ENCODE measurements at regions not wholly inside any gene's neighbourhood (a gene's known extent, or its start where the extent isn't known, plus 50 kb on each side); places are given as distances from the start of the nearest gene placed in this dataset.

DNA sequence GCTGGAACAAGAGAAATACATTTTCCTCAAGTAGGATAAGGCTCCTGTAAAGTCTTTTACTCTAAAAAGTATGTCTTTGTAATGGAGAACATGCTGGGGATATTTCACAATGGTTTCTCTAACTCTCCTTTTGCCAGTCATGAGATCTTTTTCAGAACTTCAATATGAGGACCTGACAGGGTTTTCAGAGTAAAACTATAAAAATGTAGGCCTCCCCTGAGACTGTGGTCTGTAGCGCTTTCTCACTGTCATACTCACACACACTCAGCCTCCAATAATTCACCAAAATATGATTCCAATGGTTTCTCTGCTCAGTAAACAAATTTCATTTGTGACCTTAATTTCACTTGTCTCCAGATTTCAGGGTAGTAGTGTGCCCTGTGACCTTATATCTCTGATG lies 440.1 kb upstream of the PTBP2 start:
- TF ChIP-seq, protein P1, sequence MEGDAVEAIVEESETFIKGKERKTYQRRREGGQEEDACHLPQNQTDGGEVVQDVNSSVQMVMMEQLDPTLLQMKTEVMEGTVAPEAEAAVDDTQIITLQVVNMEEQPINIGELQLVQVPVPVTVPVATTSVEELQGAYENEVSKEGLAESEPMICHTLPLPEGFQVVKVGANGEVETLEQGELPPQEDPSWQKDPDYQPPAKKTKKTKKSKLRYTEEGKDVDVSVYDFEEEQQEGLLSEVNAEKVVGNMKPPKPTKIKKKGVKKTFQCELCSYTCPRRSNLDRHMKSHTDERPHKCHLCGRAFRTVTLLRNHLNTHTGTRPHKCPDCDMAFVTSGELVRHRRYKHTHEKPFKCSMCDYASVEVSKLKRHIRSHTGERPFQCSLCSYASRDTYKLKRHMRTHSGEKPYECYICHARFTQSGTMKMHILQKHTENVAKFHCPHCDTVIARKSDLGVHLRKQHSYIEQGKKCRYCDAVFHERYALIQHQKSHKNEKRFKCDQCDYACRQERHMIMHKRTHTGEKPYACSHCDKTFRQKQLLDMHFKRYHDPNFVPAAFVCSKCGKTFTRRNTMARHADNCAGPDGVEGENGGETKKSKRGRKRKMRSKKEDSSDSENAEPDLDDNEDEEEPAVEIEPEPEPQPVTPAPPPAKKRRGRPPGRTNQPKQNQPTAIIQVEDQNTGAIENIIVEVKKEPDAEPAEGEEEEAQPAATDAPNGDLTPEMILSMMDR (IDR thresholded peaks at IDR 0.05) = no peak
- Mint-ChIP-seq H3K36me3 (ENCODE audit: low read depth) (no peaks in the 10 kb centered on the region), H3K4me1 (ENCODE audit: low read depth) (no peaks in the 10 kb centered on the region), H3K4me3 (no peak overlapping the region), H3K27ac (no peak overlapping the region), H3K27me3 (no peaks in the 10 kb centered on the region), H3K9me3 (peaks cover 12% of the 10 kb centered on the region)
- POLR2A ChIA-PET = no interaction called here
- CTCF ChIA-PET = no interaction called here
- no peak for DNase-seq
- intact Hi-C loops (cut with micrococcal nuclease) = no loop called here
- ATAC-seq = no peak

DNA sequence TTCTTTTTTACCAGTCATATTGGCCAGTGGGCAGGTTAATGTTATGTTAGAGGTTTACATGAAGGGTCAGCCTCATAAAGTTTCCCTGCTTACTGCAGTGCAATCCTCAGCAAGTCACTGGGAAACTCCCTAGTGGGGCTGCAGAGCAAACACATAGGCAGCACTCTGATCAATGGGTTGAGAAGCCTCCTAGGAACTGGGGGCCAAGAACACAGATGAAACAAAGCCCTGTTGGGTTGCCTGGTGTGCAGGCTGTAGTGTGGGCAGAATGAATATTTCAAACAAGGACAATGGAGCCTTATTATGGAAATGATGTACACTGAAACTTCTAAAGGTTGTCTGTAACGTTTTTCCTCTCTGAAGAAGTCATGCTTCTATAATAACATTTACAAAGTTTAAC lies 431.6 kb upstream of the PTBP2 start:
- CTCF ChIA-PET = no interaction called here
- Mint-ChIP-seq H3K27ac (no peak overlapping the region), H3K36me3 (ENCODE audit: low read depth) (no peaks in the 10 kb centered on the region), H3K4me1 (ENCODE audit: low read depth) (no peaks in the 10 kb centered on the region), H3K9me3 (peaks cover 21% of the 10 kb centered on the region), H3K4me3 (no peak overlapping the region), H3K27me3 (no peaks in the 10 kb centered on the region)
- no peak for DNase-seq
- intact Hi-C loops (cut with micrococcal nuclease) = no loop called here
- POLR2A ChIA-PET = no interaction called here
- TF ChIP-seq, protein P1 (IDR thresholded peaks at IDR 0.05) = no peak
- no peak for ATAC-seq

DNA sequence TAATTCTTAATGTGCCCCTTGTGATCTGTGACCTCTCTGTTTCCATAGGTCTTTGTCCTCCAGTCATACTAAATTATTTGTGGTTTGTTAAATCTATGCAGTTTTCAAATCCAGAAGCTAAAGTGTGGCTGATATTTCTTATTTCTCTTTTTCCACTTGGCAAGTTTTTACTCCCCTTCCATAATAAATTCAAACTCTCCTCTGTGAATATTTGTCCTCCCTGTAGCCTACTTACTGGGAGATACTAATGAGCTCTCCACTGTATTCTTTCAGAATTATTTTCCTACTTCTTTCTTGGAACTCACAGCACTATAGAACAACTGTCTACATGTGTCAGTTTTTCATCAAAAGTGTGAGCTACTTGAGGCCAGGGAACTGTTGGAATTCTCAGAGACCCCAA lies 430.8 kb upstream of the PTBP2 start:
- no peaks in the 10 kb centered on the region for H3K27me3 Mint-ChIP-seq
- intact Hi-C loops (cut with micrococcal nuclease) = no loop called here
- ATAC-seq (no peak), DNase-seq (no peak)
- ChIA-PET CTCF (no interaction called here), POLR2A (no interaction called here)
- TF ChIP-seq, protein P1 (IDR thresholded peaks at IDR 0.05) = no peak
- no peaks in the 10 kb centered on the region for H3K4me1 Mint-ChIP-seq (ENCODE audit: low read depth)
- H3K4me3 Mint-ChIP-seq = no peak overlapping the region
- no peaks in the 10 kb centered on the region for H3K36me3 Mint-ChIP-seq (ENCODE audit: low read depth)
- H3K27ac Mint-ChIP-seq = no peak overlapping the region
- H3K9me3 Mint-ChIP-seq = peaks cover 21% of the 10 kb centered on the region

DNA sequence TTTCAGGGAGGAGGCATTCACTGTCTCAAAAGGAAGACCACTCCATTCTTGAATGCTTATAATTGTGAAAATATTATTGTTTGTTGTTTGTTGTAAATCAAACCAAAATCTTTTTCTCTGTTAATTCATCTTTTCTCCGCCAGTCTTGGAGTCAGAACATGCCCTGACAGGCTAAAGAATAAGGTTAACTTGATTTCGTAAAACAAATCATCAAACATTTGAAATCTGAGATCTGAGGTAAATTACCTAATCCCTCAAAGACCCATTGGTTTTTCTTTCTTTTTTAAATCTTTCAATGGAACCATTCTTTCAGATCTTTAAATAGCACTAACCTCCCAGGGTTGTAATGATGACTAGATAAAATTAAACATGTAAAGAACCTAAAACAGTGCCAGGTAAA lies 430.1 kb upstream of the PTBP2 start:
- Mint-ChIP-seq H3K4me1 (ENCODE audit: low read depth) (no peaks in the 10 kb centered on the region), H3K36me3 (ENCODE audit: low read depth) (no peaks in the 10 kb centered on the region), H3K4me3 (no peak overlapping the region), H3K27me3 (no peaks in the 10 kb centered on the region), H3K27ac (no peak overlapping the region), H3K9me3 (peaks cover 16% of the 10 kb centered on the region)
- TF ChIP-seq, protein P1 (IDR thresholded peaks at IDR 0.05) = no peak
- no peak for ATAC-seq
- POLR2A ChIA-PET = no interaction called here
- CTCF ChIA-PET = no interaction called here
- no peak for DNase-seq
- intact Hi-C loops (cut with micrococcal nuclease) = no loop called here

DNA sequence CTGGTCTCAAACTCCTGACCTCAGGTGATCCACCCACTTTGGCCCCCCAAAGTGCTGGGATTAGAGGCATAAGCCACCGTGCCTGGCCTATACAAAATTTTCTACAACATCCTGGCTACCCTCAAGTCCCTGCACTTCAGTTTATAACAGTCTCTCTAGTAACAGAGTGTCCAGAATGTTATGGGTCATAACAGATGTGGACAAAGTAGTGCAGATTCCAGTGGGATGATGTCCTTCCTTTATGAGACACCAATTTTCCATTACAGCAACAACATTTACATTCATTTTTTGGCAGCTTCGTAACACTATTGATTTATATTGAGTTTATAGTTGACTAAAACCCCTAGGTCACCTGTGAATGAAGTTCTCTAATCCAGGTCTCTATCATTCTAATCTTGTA lies 429.4 kb upstream of the PTBP2 start:
- no peaks in the 10 kb centered on the region for H3K36me3 Mint-ChIP-seq (ENCODE audit: low read depth)
- DNase-seq (no peak), ATAC-seq (no peak)
- TF ChIP-seq, protein P1 (IDR thresholded peaks at IDR 0.05) = no peak
- POLR2A ChIA-PET = no interaction called here
- no peaks in the 10 kb centered on the region for H3K27me3 Mint-ChIP-seq
- no peak overlapping the region for H3K27ac Mint-ChIP-seq
- intact Hi-C loops (cut with micrococcal nuclease) = no loop called here
- H3K9me3 Mint-ChIP-seq = peaks cover 9% of the 10 kb centered on the region
- CTCF ChIA-PET = no interaction called here
- H3K4me3 Mint-ChIP-seq = no peak overlapping the region
- no peaks in the 10 kb centered on the region for H3K4me1 Mint-ChIP-seq (ENCODE audit: low read depth)

Data from activated CD8-positive, alpha-beta T cell treated with anti-CD3 and anti-CD28 coated beads for 36 hours (primary cell).